Neural progenitor cell (in vitro differentiated cells): ENCODE measurements at regions not wholly inside any gene's neighbourhood (a gene's known extent, or its start where the extent isn't known, plus 50 kb on each side); places are given as distances from the start of the nearest gene placed in this dataset.

Source experiments
- CTCF ChIP-seq: fragments of 200-600 bp; sonication (generic); IDR thresholded peaks from 2 replicates; pipeline ENCODE4 v1.5.1; 2017; ENCODE audit warnings: antibody characterized with exemption, mild to moderate bottlenecking
- EZH2 ChIP-seq: fragments of 200-600 bp; sonication (generic); IDR thresholded peaks from 2 replicates; pipeline ENCODE4 v1.6.1; 2017; ENCODE audit warnings: antibody characterized with exemption, mild to moderate bottlenecking, moderate library complexity

- no peak for TF ChIP-seq CTCF
- TF ChIP-seq EZH2 = no peak
These were observed 465.2 kb upstream of the ADGRB3 start for GRCh38 chr6:68169922-68170321.
